Right ventricle myocardium inferior (tissue), 1 donor: ENCODE measurements at regions not wholly inside any gene's neighbourhood (a gene's known extent, or its start where the extent isn't known, plus 50 kb on each side); places are given as distances from the start of the nearest gene placed in this dataset.
"Not testable (repeated sequence)": the region's sequence is repeated elsewhere in the genome, so short reads cannot be mapped to it uniquely, and the experiment has no call there.

Source experiments
- ATAC-seq: fragments of 200-7000 bp; cut with Tn5 transposase; one replicate; pipeline ENCODE4 v1.9.1; 2020; ENCODE audit warnings: mild to moderate bottlenecking, moderate library complexity
- DNase-seq: peaks from one replicate; pipeline ENCODE4 v3.0.0; 2021; ENCODE audit errors: missing footprints
- intact Hi-C: fragments of 100-400 bp; cut with DNase I; formaldehyde crosslinking; loops from one replicate; pipeline ENCODE4 v1.11.0; 2022
- donor health status: DM: no; HTN: yes; CAD: no; lungs with severe emphysema.

GRCh38 chr17:30731210-30732132, 93.0 kb downstream of the CRLF3 start:
- intact Hi-C loops: not testable (repeated sequence)
- ATAC-seq: peak; percentile 99
- DNase-seq: peak; percentile 91

GRCh38 chr17:30730837-30731209, 93.7 kb downstream of the CRLF3 start:
- DNase-seq, intact Hi-C loops, ATAC-seq: not testable (repeated sequence)

GRCh38 chr17:30730171-30730836, 94.2 kb downstream of the CRLF3 start:
- intact Hi-C loops, DNase-seq, ATAC-seq: not testable (repeated sequence)

GRCh38 chr17:30729471-30730170, 94.9 kb downstream of the CRLF3 start:
- intact Hi-C loops, DNase-seq, ATAC-seq: not testable (repeated sequence)

- DNase-seq, intact Hi-C loops, ATAC-seq: not testable (repeated sequence)
Observed at GRCh38 chr17:30727517-30727916, 97.0 kb downstream of the CRLF3 start.

GRCh38 chr17:30726734-30727133, 97.8 kb downstream of the CRLF3 start:
- intact Hi-C loops, ATAC-seq, DNase-seq: not testable (repeated sequence)

GRCh38 chr17:30726310-30726709, 98.2 kb downstream of the CRLF3 start:
- ATAC-seq, DNase-seq, intact Hi-C loops: not testable (repeated sequence)

- ATAC-seq, intact Hi-C loops, DNase-seq: not testable (repeated sequence)
Observed at GRCh38 chr17:30724034-30724650, 100.3 kb downstream of the CRLF3 start.

GRCh38 chr17:30722114-30722780, 102.2 kb downstream of the CRLF3 start:
- DNase-seq, intact Hi-C loops, ATAC-seq: not testable (repeated sequence)

- DNase-seq, intact Hi-C loops, ATAC-seq: not testable (repeated sequence)
Observed at GRCh38 chr17:30720971-30721370, 103.5 kb downstream of the CRLF3 start.

GRCh38 chr17:30720013-30720471, 104.5 kb downstream of the CRLF3 start:
- intact Hi-C loops: no loop called here
- no peak for ATAC-seq
- no peak for DNase-seq

GRCh38 chr17:30719131-30719973, 105.1 kb downstream of the CRLF3 start:
- DNase-seq: peak; percentile 84
- intact Hi-C loops, ATAC-seq: not testable (repeated sequence)

GRCh38 chr17:30718691-30719090, 105.8 kb downstream of the CRLF3 start:
- DNase-seq, intact Hi-C loops, ATAC-seq: not testable (repeated sequence)

- intact Hi-C loops, DNase-seq, ATAC-seq: not testable (repeated sequence)
Observed at GRCh38 chr17:30718099-30718447, 106.4 kb downstream of the CRLF3 start.

GRCh38 chr17:30717291-30718098, 107.0 kb downstream of the CRLF3 start:
- intact Hi-C loops: no loop called here
- DNase-seq (no peak), ATAC-seq (no peak)
